ENCODE measurements at regions not wholly inside any gene's neighbourhood (a gene's known extent, or its start where the extent isn't known, plus 50 kb on each side); places are given as distances from the start of the nearest gene placed in this dataset.

GRCh38 chr14:100442498-100443490, 119.7 kb downstream of the SLC25A47 start:
- TF ChIP-seq CTCF (IDR thresholded peaks at IDR 0.05) (no peak), ZBTB43 (CRISPR knock-in tag; IDR thresholded peaks at IDR 0.05) (no peak), SMAD4 (CRISPR knock-in tag; IDR thresholded peaks at IDR 0.05) (no peak), PREB (CRISPR knock-in tag; IDR thresholded peaks at IDR 0.05; ENCODE audit: borderline replicate concordance) (no peak)
